Ectodermal cell (in vitro differentiated cells): ENCODE measurements at regions not wholly inside any gene's neighbourhood (a gene's known extent, or its start where the extent isn't known, plus 50 kb on each side); places are given as distances from the start of the nearest gene placed in this dataset.

Source experiments
- H3K27ac ChIP-seq: 2 replicates; pipeline ENCODE4 v1.7.0; 2013; ENCODE audit warnings: mild to moderate bottlenecking, low read depth, low read length; ENCODE audit not compliant: insufficient read depth, poor library complexity, severe bottlenecking
- H3K27me3 ChIP-seq: 2 replicates; pipeline ENCODE4 v1.7.0; 2013; ENCODE audit warnings: mild to moderate bottlenecking, low read length; ENCODE audit not compliant: insufficient read depth, control insufficient read depth, poor library complexity, severe bottlenecking
- H3K36me3 ChIP-seq: one replicate; pipeline ENCODE4 v1.7.0; 2013; ENCODE audit warnings: low read length; ENCODE audit not compliant: control insufficient read depth, insufficient read depth
- H3K4me1 ChIP-seq: one replicate; pipeline ENCODE4 v1.7.0; 2013; ENCODE audit warnings: low read length; ENCODE audit not compliant: control insufficient read depth, insufficient read depth
- H3K4me3 ChIP-seq: 2 replicates; pipeline ENCODE4 v1.7.0; 2013; ENCODE audit warnings: low read depth, low read length, control low read depth; ENCODE audit not compliant: insufficient read depth
- H3K9me3 ChIP-seq: 2 replicates; pipeline ENCODE4 v1.7.0; 2013; ENCODE audit warnings: mild to moderate bottlenecking, low read length, moderate library complexity; ENCODE audit not compliant: control insufficient read depth
- WGBS, 2 experiments: methylation state at CpG; one replicate each; pipeline ENCODE4 v1.1.7; 2013; ENCODE audit warnings: missing lambda C conversion rate in 2 of 2; 5-methylcytosine and 5-hydroxymethylcytosine counted together

DNA sequence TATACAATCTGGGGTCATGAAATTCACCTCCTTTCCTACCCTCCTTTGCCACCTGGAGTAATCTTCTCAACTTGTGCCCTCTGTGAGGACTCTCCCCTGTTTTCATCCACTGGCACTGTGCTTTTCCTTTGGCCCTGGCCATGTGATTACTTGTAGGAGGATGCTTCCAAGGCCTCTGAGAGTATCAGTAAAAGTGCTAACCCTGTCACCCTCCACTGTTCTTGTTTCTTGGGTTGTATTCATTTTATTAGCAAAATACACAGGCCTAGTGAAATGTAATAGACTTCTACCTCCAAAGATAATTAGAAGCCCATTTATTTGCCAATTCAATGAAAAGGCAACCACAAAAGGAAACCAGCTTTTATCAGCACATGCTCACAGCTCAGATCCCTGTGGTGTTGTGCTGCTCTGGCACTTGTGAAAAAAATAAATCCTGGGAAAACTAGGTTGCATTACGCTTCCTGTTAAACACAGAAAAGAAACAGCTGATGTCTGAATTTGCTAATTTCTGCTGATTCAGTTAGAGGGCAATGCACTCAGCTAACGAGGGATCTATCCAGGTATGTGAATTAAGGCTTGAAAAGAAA, 357.5 kb upstream of the ETAA1 start:
- 85 to 90% methylated on average over 2 of the region's 2 CpGs for WGBS, 2 experiments
- H3K4me3 ChIP-seq: no peak overlapping the region
- H3K27me3 ChIP-seq: no peaks in the 10 kb centered on the region
- H3K27ac ChIP-seq: no peak overlapping the region
- H3K36me3 ChIP-seq: no peaks in the 10 kb centered on the region
- H3K9me3 ChIP-seq: no peaks in the 10 kb centered on the region
- no peaks in the 10 kb centered on the region for H3K4me1 ChIP-seq

GRCh38 chr2:67041051-67041450, 356.1 kb upstream of the ETAA1 start:
- 95 to 100% methylated on average over 1 of the region's 1 CpG for WGBS, 2 experiments
- no peaks in the 10 kb centered on the region for H3K9me3 ChIP-seq

DNA sequence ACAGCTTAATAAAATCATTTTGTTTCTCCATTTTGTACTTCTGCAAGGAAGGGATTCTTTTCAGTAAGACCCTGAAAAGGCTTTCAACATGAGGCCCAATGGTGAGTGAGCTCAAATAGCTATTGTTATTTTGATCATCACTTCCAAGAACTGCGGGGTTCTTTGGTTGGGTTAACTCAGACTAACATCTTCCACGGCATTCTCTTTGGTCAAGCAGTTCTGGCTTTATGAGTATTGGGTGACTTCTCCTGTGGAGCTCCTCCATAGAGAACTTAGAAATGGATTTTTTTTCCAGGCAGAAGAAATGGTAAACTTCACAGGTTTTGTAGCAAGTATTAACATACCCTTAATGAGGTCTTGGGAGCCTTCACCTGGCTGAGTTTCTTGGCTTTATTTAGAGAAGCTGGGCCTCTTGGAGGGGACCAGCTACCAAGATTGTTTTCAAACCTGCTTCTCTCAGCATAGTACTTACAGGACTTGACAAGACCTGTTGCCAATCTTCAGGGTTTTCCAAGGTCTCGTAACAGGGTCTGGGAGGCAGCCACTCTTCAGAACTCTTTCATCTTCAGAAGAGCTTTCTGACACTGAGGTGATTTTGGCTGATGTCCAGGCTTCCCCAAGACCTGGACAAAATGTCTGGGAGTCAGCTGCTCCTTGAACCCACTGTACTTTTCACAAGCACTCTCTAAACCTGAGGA, 353.2 kb upstream of the ETAA1 start:
- Histone ChIP-seq H3K36me3 (no peaks in the 10 kb centered on the region), H3K9me3 (no peaks in the 10 kb centered on the region), H3K27ac (no peak overlapping the region), H3K4me1 (no peaks in the 10 kb centered on the region), H3K27me3 (no peaks in the 10 kb centered on the region), H3K4me3 (no peak overlapping the region)
- 87 to 88% methylated on average over 3 of the region's 3 CpGs for WGBS, 2 experiments

More at GRCh38 chr2:67041051-67041450, 356.1 kb upstream of the ETAA1 start:
- no peaks in the 10 kb centered on the region for H3K36me3 ChIP-seq
- no peak overlapping the region for H3K4me3 ChIP-seq
- H3K27me3 ChIP-seq: no peaks in the 10 kb centered on the region
- no peaks in the 10 kb centered on the region for H3K4me1 ChIP-seq
- H3K27ac ChIP-seq: no peak overlapping the region

GRCh38 chr2:67046591-67046990, 350.5 kb upstream of the ETAA1 start:
- Histone ChIP-seq H3K27me3 (no peaks in the 10 kb centered on the region), H3K9me3 (no peaks in the 10 kb centered on the region), H3K4me3 (no peak overlapping the region), H3K36me3 (no peaks in the 10 kb centered on the region), H3K4me1 (no peaks in the 10 kb centered on the region), H3K27ac (no peak overlapping the region)
- 100% methylated on average over 1 of the region's 1 CpG; no CpG with 5 or more reads in 1 of the 2 experiments for WGBS, 2 experiments

DNA sequence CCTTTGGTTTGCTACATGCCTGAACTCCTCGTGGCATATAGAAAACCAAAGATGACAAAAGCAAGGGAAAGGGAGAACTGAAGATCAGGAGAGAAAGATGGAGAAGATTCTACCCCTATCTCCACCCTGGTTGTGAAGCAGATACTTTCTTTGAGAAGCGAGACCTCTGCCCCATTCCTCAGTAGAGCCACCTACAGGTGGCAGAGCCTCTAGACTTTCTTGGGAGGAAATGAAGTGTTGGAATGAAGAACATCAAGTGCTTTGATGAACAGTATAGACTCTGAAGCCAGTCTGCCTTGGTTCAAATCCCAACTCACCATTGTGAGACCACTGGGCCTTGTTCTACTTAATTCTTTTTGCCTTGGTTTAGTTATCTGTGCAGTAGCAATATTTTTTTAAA, 348.8 kb upstream of the ETAA1 start:
- H3K27me3 ChIP-seq: no peaks in the 10 kb centered on the region
- H3K4me1 ChIP-seq: no peaks in the 10 kb centered on the region
- whole genome bisulfite sequencing, 2 experiments: 86 to 89% methylated on average over 2 of the region's 2 CpGs
- no peaks in the 10 kb centered on the region for H3K9me3 ChIP-seq
- H3K27ac ChIP-seq: no peak overlapping the region
- no peak overlapping the region for H3K4me3 ChIP-seq
- H3K36me3 ChIP-seq: no peaks in the 10 kb centered on the region

DNA sequence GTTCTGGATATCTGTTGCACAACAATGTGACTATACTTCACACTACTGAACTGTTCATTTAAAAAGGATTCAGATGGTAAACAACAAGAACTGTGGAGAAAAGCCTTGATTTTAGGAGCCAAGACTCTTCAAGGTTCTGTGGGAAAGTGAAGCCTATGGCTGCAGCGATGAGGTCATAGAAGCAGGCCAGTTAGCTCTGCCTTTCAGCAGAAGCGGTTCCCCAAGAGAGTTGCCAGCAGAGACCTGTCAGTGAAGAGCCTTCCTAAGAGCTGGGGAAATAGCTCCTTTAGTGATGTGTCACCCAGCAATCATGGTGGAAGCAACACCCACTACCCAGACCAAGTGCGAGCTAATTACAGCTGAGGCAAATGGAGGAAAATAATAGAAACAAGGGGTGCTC, 346.5 kb upstream of the ETAA1 start:
- Histone ChIP-seq H3K9me3 (no peaks in the 10 kb centered on the region), H3K4me1 (no peaks in the 10 kb centered on the region), H3K36me3 (no peaks in the 10 kb centered on the region), H3K27me3 (no peaks in the 10 kb centered on the region), H3K27ac (no peak overlapping the region), H3K4me3 (no peak overlapping the region)
- WGBS, 2 experiments: 88 to 89% methylated on average over 2 to 3 of the region's 3 CpGs

GRCh38 chr2:67054728-67055127, 342.4 kb upstream of the ETAA1 start:
- no peak overlapping the region for H3K27ac ChIP-seq
- H3K9me3 ChIP-seq: no peaks in the 10 kb centered on the region
- 87 to 89% methylated on average over 3 of the region's 3 CpGs for WGBS, 2 experiments
- no peaks in the 10 kb centered on the region for H3K36me3 ChIP-seq
- no peaks in the 10 kb centered on the region for H3K4me1 ChIP-seq
- no peak overlapping the region for H3K4me3 ChIP-seq
- no peaks in the 10 kb centered on the region for H3K27me3 ChIP-seq

GRCh38 chr2:67055387-67056304, 341.5 kb upstream of the ETAA1 start:
- WGBS, 2 experiments: 92 to 96% methylated on average over 4 of the region's 4 CpGs
- Histone ChIP-seq H3K4me3 (no peak overlapping the region), H3K36me3 (no peaks in the 10 kb centered on the region), H3K27ac (no peak overlapping the region), H3K4me1 (no peaks in the 10 kb centered on the region), H3K27me3 (no peaks in the 10 kb centered on the region), H3K9me3 (no peaks in the 10 kb centered on the region)

GRCh38 chr2:67057123-67057522, 340.0 kb upstream of the ETAA1 start:
- Histone ChIP-seq H3K4me1 (no peaks in the 10 kb centered on the region), H3K27ac (no peak overlapping the region), H3K27me3 (no peaks in the 10 kb centered on the region), H3K4me3 (no peak overlapping the region), H3K36me3 (no peaks in the 10 kb centered on the region), H3K9me3 (no peaks in the 10 kb centered on the region)
- no CpG with 5 or more reads among the region's 3 CpGs for WGBS, 2 experiments
